IPS DF 4.7 (cell line): ENCODE measurements at regions not wholly inside any gene's neighbourhood (a gene's known extent, or its start where the extent isn't known, plus 50 kb on each side); places are given as distances from the start of the nearest gene placed in this dataset.

ENCODE experiments used
- DNase-seq: peaks from one replicate; pipeline ENCODE4 v3.0.0-alpha.2; 2013; ENCODE audit warnings: low spot score; ENCODE audit errors: extremely low read depth

DNA sequence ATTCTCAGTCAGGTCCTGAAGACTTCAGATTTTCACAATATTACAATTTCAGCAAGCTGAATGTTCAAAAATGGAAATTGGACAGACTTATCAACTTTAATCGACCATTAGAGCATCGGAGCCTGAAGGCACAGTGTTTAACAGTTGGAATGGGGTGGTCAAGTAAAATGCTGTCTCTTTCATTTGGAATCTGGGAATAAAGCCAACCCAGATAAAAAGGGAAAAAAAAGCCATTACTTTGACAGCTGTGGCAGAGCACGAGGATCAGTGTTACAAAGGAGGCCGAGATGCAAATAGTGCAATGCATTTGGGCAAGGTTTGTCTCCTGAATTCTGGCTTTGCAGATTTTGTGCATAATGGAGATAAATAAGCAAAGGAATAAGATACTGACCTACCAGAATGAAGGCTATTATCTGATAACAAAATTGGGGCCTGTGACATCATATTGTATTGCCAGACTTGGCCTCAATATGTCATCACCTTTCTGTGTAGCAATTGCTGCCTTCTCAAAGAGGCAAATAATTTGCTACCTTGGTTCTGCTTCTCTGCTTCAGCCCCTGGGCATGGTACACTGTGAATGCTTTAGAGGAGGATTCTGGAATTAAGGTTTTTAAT lies 277.5 kb upstream of the KLHL29 start:
- DNase-seq = no peak

DNA sequence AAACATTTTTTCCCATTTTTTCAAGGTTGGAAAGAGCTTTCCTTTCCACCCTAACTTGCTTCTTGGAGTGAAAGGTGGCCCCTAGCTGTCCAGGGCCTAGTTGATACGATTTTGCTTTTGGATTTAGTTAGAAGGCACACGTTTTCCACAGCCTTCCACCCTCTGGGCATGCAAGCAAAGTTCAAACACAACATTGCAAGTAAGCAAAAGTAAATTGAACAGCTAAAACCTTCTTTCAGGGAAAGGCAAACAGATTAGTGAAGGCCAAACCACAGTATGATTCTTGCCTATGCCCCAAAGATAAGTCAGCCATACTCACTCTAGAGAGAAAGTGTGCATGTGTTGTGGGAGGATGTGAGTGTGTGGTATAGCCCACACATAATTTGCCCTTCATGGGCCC lies 273.7 kb upstream of the KLHL29 start:
- no peak for DNase-seq

DNA sequence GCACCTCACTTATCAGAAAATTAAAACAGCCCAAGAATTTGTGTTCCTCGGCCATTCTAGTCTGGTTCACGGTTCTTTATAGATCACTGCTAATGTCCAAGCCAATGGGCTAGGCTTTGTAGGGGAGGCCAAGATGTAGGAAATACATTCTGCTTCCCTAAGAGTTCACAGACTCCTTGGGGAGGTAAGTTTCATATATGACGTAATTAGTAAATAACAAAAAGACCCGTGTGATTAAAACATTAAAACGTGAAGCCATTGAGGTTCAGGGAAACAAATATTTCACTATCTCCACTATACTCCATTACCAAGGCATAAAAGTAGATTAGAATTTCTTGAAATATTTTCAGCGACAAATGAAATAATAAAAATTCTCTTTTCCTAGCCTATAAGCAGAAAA lies 272.5 kb upstream of the KLHL29 start:
- no peak for DNase-seq

DNA sequence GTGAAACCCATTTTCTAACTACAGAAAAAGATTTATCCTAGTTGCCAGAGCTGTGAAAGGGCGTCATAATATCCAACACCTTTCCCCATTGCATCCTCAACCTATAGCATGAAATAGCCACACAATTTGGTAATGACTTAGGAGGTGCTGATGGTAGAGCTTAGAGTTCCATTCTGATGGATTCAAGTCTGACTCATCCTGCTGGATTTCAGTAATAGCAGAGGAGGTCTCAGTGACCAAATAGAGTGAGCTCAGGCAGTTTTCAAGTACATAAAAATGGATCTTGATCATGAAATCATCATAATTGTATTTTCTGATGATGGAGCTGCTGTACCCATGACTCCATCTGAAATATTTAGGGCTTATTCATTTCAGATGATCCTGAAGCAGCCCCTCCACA lies 270.7 kb upstream of the KLHL29 start:
- DNase-seq = no peak

DNA sequence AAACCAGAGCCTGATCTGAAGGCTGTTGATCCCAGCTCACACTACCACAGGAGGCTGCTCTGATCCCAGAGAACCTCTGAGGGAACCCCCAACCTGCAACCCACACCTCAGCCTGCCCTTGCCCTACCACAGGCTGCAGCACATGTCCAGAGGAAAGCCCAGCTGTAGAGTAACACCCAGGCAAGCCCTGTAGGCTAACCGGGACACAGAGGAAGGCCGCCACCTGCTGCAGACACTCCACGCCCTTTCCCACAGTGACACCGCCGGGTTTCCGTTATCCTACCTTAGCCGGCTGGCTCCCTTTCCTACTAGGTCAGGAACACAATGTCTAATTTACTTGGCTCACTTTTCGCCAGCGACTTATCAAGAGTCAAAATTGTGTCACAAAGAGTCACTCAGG lies 266.7 kb upstream of the KLHL29 start:
- no peak for DNase-seq

DNA sequence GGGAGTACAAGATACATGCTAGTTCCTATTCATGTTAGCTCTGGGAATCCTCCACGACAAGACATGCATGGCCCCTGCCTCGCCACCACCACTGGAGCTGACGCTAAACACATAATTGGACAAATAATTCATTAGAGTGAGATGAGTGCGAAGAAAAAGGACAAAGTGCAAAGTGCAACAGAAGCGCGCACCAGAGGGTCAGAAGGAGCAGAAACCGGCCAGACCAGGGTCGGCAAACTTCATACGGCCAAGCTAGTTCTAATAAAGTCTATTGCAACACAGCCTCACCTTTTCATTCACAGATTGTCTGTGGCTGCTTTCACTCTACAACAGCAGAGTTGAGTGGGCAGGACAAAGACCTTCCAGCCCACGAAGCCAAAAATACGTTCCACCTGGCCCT lies 266.1 kb upstream of the KLHL29 start:
- DNase-seq = no peak

DNA sequence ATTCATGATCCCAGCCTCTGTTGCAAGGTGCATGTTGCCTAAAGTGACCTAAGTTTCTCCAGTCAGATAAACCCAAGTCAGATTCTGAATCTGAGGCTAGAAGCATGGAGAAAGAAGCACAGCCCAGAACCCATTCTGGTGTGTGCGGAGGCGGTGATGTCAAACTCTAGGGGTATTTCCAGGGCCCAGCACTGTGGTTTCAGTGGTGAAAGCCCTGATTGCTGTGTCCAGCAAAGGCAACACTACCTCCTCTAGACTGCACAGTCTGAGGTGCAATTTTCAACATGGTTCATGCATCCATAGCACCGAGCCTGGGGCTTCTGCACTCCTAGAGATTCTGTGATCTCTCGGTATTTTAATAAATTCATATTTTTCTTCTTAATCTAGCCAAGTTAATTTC lies 264.8 kb upstream of the KLHL29 start:
- no peak for DNase-seq

DNA sequence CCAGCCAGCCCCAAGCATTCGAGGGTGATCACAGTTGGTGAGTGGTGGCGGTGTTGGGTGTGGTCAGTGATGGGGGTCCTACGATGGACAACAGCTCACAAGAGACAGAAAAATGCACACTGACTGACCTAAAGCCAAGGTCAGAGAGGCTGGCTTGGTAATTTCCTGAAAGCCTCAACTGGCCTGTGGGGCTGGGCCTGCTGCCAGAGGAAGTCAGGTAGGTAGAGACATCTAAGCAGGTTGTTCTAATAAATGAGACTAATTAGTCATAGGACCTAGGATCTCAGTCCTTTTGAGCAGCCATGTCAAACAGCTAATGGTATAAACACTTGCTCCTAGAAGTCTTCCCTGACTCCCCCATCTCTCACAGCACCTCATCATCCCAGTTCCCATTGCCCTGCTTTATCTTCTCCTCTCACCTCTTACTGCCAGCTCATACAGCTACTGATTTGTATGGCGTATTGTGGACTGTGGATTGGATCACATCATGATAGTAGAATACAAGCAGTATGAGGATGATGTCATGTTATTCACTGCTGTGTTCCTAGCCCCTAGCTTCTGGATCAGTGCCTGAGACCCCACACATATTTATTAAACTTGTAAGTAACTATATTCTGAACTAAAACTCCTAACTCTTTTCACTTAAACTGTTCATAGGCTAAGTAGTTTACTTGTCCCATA lies 262.9 kb upstream of the KLHL29 start:
- no peak for DNase-seq

DNA sequence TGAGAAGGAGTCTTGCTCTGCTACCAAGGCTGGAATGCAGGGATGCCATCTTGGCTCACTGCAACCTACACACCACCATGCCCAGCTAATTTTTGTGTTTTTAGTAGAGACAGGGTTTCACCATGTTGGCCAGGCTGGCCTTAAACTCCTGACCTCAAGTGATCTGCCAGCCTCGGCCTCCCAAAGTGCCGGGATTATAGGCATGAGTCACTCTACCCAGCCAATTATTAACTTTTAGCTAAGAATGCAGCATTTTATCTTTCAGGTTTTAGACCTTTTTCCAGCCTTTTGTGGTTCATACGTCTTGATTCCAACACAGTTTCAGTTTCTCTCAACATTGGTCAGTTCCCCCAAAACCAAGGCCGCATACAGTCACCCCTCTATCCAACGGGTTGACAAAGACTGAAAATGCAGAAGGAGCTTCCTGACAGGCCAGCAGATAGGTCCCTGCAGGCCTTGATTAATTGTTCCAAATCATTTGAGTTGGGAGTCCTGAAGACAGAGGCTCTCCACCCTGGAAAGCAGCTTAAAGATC lies 262.2 kb upstream of the KLHL29 start:
- no peak for DNase-seq

DNA sequence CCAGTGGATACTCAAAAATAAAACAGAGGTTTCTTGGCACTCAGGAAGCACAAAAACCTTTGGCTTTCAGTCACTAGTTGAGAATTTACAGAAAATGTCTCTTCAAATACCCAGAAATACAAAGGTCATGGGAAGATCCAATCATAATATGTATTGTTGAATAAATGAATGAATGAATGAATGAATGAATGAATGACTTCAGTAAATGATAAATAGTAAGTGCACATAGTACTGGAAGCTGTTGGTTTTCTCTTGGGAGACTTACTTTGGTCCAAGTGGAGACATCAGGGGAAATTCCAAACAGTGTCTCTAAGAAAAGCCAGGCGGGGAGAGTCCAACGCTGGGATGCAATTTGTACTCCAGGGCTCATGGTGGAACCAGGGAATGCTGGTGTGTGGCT lies 261.3 kb upstream of the KLHL29 start:
- DNase-seq = no peak

DNA sequence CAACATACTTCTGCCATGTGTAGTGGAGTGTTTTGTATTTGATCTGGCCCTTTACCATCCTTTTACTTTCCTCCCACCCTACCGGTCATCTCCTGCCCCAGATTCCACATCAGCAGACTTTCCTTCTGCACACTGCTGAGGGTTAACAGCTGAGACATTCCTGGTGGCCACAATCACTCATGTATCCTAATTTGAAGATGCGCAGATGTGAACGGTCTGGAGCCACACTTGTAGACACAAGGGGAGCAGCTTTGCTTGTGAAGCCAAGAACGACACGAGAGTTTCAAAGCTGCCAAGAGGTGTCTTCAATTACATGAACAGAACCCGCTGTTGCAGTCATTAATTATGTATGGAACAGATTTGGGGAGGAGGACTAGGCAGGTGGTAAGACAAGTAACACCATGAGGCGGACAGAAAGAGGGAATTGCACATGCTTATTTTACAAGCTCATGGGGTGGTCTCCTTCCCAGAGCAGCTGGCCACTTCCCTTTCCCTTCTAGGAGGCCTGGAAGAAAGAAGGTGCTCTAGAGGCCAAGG lies 260.7 kb upstream of the KLHL29 start:
- no peak for DNase-seq

DNA sequence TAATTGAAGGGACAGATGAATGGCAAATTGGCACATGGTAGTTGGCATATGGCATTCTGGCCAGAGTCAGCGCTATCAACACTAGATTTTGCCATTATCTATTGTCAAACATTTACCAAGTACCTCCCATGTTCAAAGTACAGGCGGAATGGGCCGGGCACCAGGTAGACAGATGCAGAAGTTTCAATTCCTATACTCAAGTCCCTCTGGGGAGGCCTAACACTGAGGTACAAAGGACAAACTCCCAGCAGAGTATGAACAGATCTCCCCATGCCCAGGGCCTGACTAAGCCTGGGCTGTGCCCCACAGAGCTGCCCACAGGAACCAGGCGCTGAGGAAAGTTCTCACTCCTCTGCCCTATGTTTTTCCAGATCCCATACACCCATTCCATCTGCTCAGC lies 257.5 kb upstream of the KLHL29 start:
- DNase-seq = no peak

DNA sequence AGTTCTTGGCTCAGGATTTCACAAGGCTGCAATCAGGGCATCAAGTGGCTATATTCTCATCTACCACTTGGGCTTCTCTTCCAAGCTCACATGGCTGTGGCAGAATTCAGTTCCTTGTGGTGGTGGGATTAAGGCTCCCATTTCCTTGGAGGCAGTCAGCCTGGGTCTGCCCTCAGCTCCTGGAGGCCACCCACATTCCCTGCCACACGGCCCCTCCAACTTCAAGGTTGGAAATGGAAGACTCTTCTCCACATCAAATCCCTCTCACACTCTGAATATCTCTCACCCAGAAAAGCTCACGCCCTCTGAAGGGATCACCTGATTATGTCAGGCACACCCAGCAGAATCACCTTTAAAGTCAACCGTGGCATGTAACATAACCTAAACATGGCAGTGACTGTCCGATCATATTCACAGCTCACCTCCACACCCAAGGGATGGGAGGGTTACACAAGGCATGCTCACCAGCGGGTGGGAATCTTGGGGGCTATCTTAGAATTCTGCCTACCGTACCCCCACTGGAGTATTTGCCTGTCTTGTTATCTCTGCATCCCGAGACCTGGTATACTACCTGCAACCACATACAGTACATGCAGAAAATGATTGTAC lies 256.2 kb upstream of the KLHL29 start:
- DNase-seq = no peak

DNA sequence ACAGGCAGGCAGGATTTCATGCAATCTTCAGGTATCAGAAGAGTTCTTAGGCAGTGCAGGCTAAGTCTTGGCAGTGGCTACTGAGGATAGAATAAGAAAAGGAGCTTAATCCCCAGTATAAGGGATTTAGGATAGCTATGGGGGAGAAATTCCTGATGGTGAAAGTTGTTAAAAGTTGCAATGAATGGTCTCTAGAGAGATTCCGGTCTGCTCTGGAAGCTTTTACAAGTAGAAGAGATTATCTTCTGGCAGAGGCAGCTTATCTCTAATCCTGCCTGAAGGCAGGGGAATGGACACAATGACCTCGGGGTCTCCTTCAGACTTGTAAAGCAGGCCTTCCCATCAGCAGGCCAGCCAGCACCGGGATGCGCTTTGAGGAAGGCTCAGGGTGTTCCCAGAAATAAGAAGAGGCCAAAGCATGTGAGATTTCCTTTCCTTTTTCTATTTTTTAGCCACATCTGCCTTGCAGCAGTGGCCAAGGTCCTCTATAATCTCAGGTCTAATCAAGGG lies 253.9 kb upstream of the KLHL29 start:
- no peak for DNase-seq

DNA sequence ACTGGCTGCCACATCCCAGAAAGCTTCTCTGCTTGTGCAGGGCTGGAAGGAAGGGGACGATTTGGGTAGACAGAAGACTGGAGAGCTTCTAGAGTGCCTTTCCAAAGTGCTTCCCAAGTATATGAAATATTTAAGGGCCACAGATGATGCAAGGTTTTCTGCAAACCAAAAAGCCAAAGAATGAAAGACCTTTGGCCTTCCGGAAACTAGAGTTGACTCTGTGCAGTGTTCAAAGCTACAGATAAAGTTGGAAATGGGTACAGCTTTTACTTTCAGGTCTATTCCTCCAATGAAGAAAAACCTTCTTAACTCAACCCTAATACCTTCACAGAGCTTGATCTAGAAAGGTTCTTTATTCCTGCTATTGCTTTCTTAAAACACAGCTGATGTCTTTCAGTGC lies 253.0 kb upstream of the KLHL29 start:
- no peak for DNase-seq

DNA sequence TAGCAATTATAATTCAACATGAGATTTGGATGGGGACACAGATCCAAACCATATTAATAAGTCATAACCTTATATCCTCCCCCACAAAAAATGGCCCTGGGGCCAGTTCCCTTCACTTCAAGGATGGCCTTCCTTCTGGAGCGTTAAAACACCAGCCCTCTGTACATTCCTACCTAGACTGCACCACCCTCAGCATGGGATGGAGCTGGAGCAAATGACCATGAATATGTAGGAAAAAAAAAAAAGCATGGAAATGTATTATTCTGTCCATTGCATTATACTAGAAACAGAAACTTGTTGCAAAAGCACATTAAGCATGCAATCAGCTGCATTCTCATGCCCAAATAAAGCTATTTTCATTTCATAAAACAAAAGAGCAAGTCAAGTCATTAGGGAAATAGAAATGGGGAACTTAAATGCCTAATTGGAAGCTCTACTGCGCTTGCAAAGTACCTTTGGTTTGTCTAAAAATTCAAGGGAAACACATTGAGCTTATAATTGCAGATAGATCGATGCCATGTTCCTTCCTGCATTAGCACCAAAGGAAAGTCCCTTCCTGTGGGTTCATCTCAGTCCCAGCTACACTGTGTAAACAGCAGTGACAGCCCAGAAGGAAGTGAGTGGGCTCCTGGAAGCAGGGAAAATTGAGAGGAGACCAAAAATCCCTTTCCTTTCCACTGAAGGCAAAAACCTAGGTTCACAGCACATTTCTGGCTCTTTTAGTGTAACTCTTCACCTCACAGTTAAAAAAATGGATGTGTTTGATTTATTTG lies 252.0 kb upstream of the KLHL29 start:
- DNase-seq = no peak

DNA sequence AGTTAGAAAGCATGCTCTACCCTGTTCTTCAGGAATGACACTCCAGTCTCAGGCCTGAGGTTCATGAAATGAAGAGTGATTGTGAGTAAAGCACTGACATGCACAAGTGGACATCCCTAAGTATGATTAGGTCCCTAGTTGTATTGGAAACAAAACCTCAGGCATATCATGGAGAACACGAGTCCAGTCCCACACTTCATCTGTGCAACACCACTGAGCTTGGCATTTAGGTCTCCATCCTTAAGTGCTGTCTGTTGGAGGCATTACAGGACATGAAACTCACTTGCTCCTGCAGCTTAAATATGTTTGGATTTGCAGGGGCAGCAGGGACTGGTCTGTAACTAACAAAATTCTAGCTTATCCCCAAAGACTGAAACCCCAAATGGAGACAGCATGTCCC lies 250.3 kb upstream of the KLHL29 start:
- DNase-seq = no peak

DNA sequence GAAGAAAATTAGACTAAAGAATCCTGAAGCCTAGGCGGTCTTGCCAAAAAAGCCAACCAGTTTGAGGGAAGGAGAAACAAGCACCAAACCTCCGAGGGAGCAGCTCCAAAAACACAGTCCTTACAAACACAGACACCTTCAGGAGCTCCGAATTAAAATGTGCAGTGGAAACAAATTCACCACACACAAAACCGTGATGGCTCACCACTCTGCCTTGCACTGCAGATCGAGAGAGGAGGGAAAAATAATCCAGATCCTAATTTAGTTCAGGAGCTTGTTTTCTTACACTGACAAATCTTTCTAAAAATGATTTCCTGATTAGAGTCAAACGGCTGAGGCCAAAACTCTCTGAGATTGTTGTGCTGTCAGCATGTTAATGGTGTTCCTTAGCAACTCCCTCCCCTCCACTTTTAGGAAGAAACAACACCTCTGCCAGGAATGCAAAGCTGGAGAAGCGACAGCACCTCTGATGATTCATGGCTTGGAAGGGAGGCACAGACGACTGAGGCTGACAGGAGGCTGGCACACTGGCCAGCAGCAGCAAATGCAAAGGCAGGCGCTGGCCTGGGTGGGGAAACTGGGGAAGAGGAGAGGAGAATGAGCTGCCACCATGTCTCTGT lies 249.4 kb upstream of the KLHL29 start:
- DNase-seq = no peak

DNA sequence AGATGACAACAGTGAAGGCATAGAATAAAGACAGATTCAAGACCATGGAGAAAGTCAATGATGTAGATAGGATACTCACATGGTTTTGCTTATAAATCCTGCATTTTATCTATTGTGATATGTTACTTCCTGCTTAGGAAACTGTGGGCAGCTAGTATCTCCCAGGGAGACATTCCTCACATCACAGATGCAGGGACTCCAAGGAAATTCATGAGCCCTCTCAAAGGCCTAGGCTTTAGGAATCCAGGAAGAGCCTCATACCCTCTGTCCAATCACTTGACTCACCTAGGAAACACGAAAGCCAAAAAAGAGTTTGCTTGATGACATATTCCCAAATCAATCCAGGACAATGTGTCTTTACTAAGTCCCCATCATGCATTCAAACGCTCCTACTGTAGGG lies 247.8 kb upstream of the KLHL29 start:
- DNase-seq = no peak

DNA sequence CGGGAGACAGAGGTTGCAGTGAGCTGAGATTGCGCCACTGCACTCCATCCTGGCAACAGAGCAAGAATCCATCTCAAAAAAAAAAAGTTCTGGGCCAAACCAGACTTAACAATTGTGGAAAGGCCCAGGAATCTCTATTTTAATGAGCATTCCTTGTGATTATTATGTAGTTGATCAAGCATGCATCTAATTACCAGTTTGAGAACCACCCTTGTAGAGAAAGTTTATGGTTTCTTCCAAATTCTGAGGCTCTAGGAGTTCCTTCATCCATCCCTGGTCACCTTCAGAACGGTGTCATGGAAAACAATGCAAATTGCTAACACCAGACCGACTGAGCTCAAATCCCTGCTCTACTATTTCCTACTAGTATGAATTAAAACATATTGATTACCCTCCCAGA lies 246.3 kb upstream of the KLHL29 start:
- no peak for DNase-seq

DNA sequence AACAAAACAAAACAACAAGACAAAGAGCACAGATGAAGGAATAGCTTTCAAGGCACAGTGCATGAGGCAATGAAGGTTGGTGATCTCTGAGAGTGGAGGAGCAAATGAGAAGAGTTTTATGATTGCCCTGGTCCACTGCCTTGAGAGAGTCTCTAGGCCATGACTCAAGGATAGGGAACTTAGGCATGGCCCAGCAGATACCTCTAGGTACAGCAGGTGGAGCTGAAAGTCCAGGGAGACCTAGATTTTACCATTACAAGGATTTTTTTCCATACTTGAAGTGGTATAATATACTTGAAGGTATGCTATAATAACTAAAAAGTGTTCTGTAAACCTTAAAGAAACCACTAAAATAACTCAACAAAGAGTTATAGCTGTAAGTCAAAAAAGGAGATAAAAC lies 239.5 kb upstream of the KLHL29 start:
- no peak for DNase-seq
